GM18520 (cell line): ENCODE measurements at regions not wholly inside any gene's neighbourhood (a gene's known extent, or its start where the extent isn't known, plus 50 kb on each side); places are given as distances from the start of the nearest gene placed in this dataset.

Experiments used
- ATAC-seq: cut with Tn5 transposase; IDR thresholded peaks from one replicate; pipeline ENCODE4 v1.9.1; 2021; ENCODE audit not compliant: unreplicated experiment

GRCh38 chr9:17019398-17019797, 115.4 kb upstream of the CNTLN start:
- no peak for ATAC-seq

DNA sequence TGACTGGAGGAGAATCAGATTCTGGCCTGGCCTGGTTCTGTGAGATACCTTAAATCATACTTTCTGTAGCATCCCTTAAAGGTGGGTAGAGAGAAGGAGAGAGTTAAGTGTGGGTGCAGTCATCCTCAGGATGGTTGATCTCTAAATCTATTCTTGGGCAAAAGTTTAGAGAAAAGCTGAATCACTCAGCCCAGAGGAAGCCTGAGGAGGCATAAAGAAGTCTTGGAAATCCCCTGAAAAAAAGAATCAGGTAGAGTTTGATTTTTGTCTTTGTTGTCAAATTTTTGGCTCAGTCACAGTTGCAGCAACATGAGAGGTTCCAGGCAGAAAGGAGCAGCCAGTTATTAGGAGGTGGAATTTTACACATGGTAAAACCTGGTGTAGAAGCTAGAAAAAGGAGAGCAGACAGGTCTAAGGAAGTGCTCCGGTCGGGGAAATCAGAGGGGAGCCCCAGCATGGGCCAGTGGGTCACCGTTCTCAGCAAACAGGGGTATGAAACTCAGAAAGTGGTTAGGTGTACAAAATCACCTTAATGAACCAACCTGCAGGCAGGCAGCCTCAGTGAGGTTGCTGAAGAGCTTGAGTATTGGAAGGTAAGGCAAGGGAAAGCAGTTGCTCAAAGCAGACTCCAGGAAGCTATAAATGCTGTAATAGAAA, 116.2 kb upstream of the CNTLN start:
- ATAC-seq = no peak

DNA sequence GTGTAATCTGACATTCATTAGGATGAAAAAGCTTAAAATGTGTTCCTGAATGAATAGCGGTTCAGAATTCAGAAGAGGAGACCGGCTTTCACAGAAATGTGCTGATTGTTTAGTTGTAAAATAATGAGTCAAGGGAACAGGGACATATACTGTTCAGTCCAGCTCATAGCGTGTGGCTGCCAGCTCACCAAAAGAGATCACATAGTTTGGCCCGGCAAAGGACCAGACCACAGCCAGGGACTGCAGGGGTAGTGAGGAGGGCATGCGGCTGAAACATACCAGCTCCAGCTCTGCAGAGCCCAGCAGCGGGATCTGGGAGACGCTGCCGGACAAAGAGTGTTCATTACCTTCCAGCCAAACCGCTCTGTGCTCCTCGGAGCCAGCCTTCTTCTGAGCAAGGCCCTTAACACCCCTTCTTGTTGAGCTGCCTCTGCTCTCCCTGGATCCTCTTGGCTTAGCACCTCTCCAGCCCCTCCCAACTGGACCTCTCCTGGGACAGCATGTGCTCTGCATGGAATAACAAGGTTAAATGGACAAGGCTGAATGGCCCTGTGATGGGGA, 116.8 kb upstream of the CNTLN start:
- ATAC-seq = no peak

DNA sequence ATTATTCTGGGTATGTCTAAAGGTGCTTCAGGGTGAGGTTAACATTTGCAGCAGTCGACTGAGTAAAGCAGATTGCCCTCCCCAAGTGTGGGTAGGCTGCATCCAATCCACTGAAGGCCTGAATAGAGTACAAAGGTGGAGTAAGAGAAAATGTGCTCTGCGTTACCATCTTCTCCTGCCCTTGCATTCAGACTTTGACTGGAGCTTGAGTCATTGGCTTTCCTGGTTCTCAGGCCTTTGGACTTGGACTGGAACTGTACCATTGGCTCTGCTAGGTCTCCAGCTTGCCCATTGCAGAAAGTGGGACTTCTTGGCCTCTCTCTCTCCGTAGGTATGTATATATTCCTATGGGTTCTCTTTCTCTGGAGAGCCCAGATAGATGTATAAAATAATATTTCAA, 120.9 kb upstream of the CNTLN start:
- no peak for ATAC-seq

DNA sequence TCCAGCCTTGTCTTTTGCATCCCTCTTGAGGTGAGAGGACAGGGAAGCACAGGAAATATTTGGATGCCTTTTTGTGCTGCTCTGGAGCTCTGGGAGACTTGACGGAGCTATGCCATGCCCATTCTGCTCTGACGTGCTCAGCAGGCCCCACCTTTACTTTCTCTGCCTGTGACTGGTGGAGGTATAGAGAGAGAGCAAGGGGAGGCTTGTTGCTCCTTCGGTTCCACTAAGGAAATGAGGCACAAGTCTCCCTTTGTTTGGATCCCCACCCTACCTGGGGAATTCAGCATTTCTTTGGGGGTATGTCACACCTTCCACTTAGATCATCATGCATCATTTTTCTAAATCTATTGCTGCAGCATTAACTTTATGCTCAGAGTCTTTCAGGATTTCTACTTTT, 121.8 kb upstream of the CNTLN start:
- ATAC-seq = no peak

- ATAC-seq = no peak
Observed at GRCh38 chr9:17011880-17012279, 123.0 kb upstream of the CNTLN start.

DNA sequence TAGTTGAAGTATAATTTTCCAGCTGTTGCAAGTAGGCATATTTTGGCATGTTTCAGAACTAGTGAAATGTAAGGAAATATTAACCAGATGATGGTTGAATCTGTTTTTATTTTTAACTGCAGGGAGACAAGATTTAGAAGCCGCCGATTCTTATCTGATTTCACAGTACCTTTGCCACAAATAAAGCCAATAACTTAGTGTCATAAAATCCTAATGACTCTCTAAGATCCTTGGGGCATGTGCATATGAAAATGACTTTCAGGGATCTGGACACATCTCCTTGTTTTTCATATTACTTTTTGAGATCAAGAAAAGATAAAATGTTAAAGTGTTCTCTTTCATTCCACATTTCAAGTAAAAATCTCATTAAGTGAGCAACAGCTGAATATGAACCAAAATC, 125.8 kb upstream of the CNTLN start:
- ATAC-seq = no peak

GRCh38 chr9:17005056-17005823, 129.6 kb upstream of the CNTLN start:
- no peak for ATAC-seq

GRCh38 chr9:17004500-17004899, 130.3 kb upstream of the CNTLN start:
- no peak for ATAC-seq

GRCh38 chr9:17003576-17004240, 131.1 kb upstream of the CNTLN start:
- ATAC-seq = no peak

- ATAC-seq = no peak
Observed at GRCh38 chr9:16996901-16997491, 126.5 kb upstream of the BNC2 start.

DNA sequence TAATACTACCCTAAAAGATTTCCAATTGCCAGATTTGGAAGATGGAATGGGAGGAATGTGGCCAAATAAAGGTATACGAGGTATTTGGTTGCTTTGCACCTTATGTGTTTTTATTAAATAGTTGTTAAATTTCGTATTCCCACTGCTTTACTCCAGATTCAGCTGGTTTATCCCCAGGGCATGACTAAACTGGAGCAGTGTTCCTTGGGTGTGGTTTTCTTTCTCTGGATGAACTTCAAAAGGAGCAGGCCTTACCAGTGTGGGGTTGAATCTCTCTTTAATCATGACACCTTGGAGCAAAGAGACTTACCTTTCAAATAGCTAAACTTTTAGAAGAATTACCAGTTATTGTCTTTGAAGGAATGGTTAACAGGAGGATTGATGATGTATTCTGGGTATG, 121.7 kb upstream of the BNC2 start:
- no peak for ATAC-seq

- no peak for ATAC-seq
Observed at GRCh38 chr9:16987026-16987425, 116.6 kb upstream of the BNC2 start.

DNA sequence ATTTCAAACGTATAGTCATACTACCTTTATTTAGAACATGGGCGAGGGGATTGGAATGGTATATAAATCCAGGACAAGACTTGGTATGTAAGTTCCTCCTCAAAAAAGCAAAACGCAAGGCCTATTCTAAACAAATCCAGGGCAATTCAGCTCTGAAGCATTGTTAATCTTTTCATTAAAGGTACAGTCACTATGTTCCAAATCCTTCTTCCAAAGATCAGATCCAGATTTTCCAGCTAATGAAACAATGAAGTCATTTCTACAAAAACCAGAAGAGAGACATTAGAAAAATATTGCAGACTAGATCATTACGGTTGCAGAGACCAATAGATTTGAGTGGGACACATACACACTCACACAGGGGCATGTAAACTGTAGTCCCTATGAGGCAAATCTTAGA, 116.1 kb upstream of the BNC2 start:
- ATAC-seq = no peak

GRCh38 chr9:16985559-16986348, 115.3 kb upstream of the BNC2 start:
- ATAC-seq = no peak

- no peak for ATAC-seq
Observed at GRCh38 chr9:16982780-16983310, 112.4 kb upstream of the BNC2 start.

- ATAC-seq = no peak
Observed at GRCh38 chr9:16976427-16976826, 106.0 kb upstream of the BNC2 start.

DNA sequence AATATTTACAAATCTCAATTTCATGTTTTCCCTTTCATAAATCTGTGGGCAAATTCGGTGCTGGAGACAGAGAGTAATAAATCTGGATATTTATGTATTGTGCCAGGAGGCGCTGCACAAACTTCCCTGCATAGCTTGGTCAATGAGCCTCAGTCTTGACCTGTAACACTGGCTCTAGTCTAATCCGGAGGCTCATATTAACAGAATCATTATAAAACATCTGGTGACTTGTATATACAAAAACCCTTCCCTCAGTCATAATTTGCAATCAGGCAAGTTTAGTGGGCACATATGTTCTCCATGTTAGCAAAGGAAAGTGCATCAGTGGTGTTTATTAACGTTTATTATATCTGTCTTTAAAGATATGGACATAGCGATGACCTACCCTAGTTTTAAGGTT, 104.0 kb upstream of the BNC2 start:
- ATAC-seq = no peak

- no peak for ATAC-seq
Observed at GRCh38 chr9:16970321-16970720, 99.9 kb upstream of the BNC2 start.

GRCh38 chr9:16964228-16964627, 93.8 kb upstream of the BNC2 start:
- no peak for ATAC-seq
